ENCODE measurements at regions not wholly inside any gene's neighbourhood (a gene's known extent, or its start where the extent isn't known, plus 50 kb on each side); places are given as distances from the start of the nearest gene placed in this dataset.

DNA sequence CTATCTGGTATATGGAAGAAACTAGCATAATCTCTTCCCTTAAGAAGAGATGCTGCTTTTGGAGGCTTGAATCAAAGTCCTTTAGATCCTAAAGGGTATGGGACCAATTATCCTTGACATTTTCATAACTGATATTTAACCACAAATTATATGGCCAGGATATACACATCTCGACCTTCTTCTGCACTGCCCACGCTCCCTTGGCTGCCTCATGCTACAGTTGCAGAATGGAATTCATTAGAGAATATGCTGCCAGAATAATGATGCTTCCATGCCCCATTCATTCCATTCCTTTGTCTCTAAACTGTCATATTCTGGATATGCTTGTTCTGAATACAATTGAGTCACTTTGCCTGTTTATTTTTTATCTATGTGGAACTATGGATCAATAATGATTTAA lies 157.1 kb upstream of the PACRGL start:
- TF ChIP-seq, protein P1, sequence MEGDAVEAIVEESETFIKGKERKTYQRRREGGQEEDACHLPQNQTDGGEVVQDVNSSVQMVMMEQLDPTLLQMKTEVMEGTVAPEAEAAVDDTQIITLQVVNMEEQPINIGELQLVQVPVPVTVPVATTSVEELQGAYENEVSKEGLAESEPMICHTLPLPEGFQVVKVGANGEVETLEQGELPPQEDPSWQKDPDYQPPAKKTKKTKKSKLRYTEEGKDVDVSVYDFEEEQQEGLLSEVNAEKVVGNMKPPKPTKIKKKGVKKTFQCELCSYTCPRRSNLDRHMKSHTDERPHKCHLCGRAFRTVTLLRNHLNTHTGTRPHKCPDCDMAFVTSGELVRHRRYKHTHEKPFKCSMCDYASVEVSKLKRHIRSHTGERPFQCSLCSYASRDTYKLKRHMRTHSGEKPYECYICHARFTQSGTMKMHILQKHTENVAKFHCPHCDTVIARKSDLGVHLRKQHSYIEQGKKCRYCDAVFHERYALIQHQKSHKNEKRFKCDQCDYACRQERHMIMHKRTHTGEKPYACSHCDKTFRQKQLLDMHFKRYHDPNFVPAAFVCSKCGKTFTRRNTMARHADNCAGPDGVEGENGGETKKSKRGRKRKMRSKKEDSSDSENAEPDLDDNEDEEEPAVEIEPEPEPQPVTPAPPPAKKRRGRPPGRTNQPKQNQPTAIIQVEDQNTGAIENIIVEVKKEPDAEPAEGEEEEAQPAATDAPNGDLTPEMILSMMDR (conservative IDR thresholded peaks at IDR 0.05; ENCODE audit: low read length) = no peak
- no peak for TF ChIP-seq EZH2phosphoT487 (IDR thresholded peaks at IDR 0.05; ENCODE audit: borderline replicate concordance, low read depth, low read length)

Measured in OCI-LY7 (cell line).